ENCODE measurements at regions not wholly inside any gene's neighbourhood (a gene's known extent, or its start where the extent isn't known, plus 50 kb on each side); places are given as distances from the start of the nearest gene placed in this dataset.

- Mint-ChIP-seq H3K36me3 (ENCODE audit: insufficient read depth) (no peaks in the 10 kb centered on the region), H3K4me1 (ENCODE audit: low read depth) (peaks cover 3% of the 10 kb centered on the region), H3K27me3 (peaks cover 3% of the 10 kb centered on the region), H3K27ac (no peak overlapping the region), H3K9me3 (ENCODE audit: low read depth) (peaks cover 2% of the 10 kb centered on the region), H3K4me3 (ENCODE audit: low read depth) (no peak overlapping the region)
- no peak for DNase-seq (ENCODE audit: low spot score, unreplicated experiment)
- no peak for TF ChIP-seq CTCF (IDR thresholded peaks at IDR 0.05; ENCODE audit: unreplicated experiment)
These were observed 272.1 kb downstream of the HAPSTR1 start for GRCh38 chr16:9363520-9363919.

GRCh38 chr16:9364721-9365369 lies 273.4 kb downstream of the HAPSTR1 start:
- Mint-ChIP-seq H3K4me3 (ENCODE audit: low read depth) (no peak overlapping the region), H3K9me3 (ENCODE audit: low read depth) (peaks cover 2% of the 10 kb centered on the region)

GRCh38 chr16:9365370-9365728 lies 273.9 kb downstream of the HAPSTR1 start:
- DNase-seq (ENCODE audit: low spot score, unreplicated experiment) = no peak
- peaks cover 9% of the 10 kb centered on the region for H3K27me3 Mint-ChIP-seq
- TF ChIP-seq CTCF (IDR thresholded peaks at IDR 0.05; ENCODE audit: unreplicated experiment) = no peak
- H3K27ac Mint-ChIP-seq = no peak overlapping the region
- H3K9me3 Mint-ChIP-seq (ENCODE audit: low read depth) = peaks cover 2% of the 10 kb centered on the region
- H3K4me3 Mint-ChIP-seq (ENCODE audit: low read depth) = no peak overlapping the region
- H3K36me3 Mint-ChIP-seq (ENCODE audit: insufficient read depth) = no peaks in the 10 kb centered on the region
- H3K4me1 Mint-ChIP-seq (ENCODE audit: low read depth) = peaks cover 6% of the 10 kb centered on the region

More at GRCh38 chr16:9364721-9365369, 273.4 kb downstream of the HAPSTR1 start:
- Mint-ChIP-seq H3K4me1 (ENCODE audit: low read depth) (peaks cover 3% of the 10 kb centered on the region), H3K27me3 (peaks cover 6% of the 10 kb centered on the region), H3K27ac (peak overlapping the region; percentile 1), H3K36me3 (ENCODE audit: insufficient read depth) (no peaks in the 10 kb centered on the region)
- DNase-seq (ENCODE audit: low spot score, unreplicated experiment) = no peak
- TF ChIP-seq CTCF (IDR thresholded peaks at IDR 0.05; ENCODE audit: unreplicated experiment) = no peak

GRCh38 chr16:9366048-9366969 lies 274.9 kb downstream of the HAPSTR1 start:
- Mint-ChIP-seq H3K4me3 (ENCODE audit: low read depth) (no peak overlapping the region), H3K9me3 (ENCODE audit: low read depth) (peaks cover 2% of the 10 kb centered on the region), H3K27me3 (peaks cover 10% of the 10 kb centered on the region), H3K4me1 (ENCODE audit: low read depth) (peaks cover 6% of the 10 kb centered on the region), H3K27ac (no peak overlapping the region), H3K36me3 (ENCODE audit: insufficient read depth) (no peaks in the 10 kb centered on the region)
- TF ChIP-seq CTCF (IDR thresholded peaks at IDR 0.05; ENCODE audit: unreplicated experiment) = no peak
- no peak for DNase-seq (ENCODE audit: low spot score, unreplicated experiment)

GRCh38 chr16:9370061-9370491 lies 278.6 kb downstream of the HAPSTR1 start:
- no peak overlapping the region for H3K4me3 Mint-ChIP-seq (ENCODE audit: low read depth)
- H3K9me3 Mint-ChIP-seq (ENCODE audit: low read depth) = no peaks in the 10 kb centered on the region
- peaks cover 14% of the 10 kb centered on the region for H3K27me3 Mint-ChIP-seq
- no peaks in the 10 kb centered on the region for H3K36me3 Mint-ChIP-seq (ENCODE audit: insufficient read depth)
- H3K27ac Mint-ChIP-seq = no peak overlapping the region
- DNase-seq (ENCODE audit: low spot score, unreplicated experiment) = no peak
- H3K4me1 Mint-ChIP-seq (ENCODE audit: low read depth) = peaks cover 11% of the 10 kb centered on the region
- TF ChIP-seq CTCF (IDR thresholded peaks at IDR 0.05; ENCODE audit: unreplicated experiment) = no peak
